Fibroblast of lung (primary cell): ENCODE measurements at regions not wholly inside any gene's neighbourhood (a gene's known extent, or its start where the extent isn't known, plus 50 kb on each side); places are given as distances from the start of the nearest gene placed in this dataset.

Experiments
- DNase-seq, 2 donors: peaks; one replicate each; pipeline versions ENCODE4 v3.0.0 to v3.0.0-alpha.2; 2010; ENCODE audit warnings: low read depth in 2 of 2
- H2AFZ ChIP-seq: 2 replicates; pipeline ENCODE4 v1.5.1; 2012; ENCODE audit warnings: low read length, control low read depth, inconsistent platforms
- H3K27ac ChIP-seq: 2 replicates; pipeline ENCODE4 v1.5.1; 2011; ENCODE audit warnings: low read length, control low read depth; ENCODE audit not compliant: insufficient read depth
- H3K27me3 ChIP-seq: 2 replicates; pipeline ENCODE4 v1.5.1; 2011; ENCODE audit warnings: mild to moderate bottlenecking, low read length; ENCODE audit not compliant: control insufficient read depth, insufficient read depth
- H3K36me3 ChIP-seq: 2 replicates; pipeline ENCODE4 v1.5.1; 2011; ENCODE audit warnings: low read length; ENCODE audit not compliant: control insufficient read depth, insufficient read depth
- H3K4me1 ChIP-seq: 2 replicates; pipeline ENCODE4 v1.5.1; 2011; ENCODE audit warnings: low read length; ENCODE audit not compliant: control insufficient read depth, insufficient read depth; ENCODE audit errors: extremely low read depth
- H3K4me2 ChIP-seq: 2 replicates; pipeline ENCODE4 v1.5.1; 2011; ENCODE audit warnings: low read length, control low read depth; ENCODE audit not compliant: insufficient read depth; ENCODE audit errors: extremely low read depth
- H3K4me3 ChIP-seq, 4 experiments: fragments of 200-600 bp in 1 of 4; sonication (generic) in 1 of 4; replicated peaks in 1 of 4; 2 replicates each; pipeline ENCODE4 v1.5.1; 2011 to 2016; ENCODE audit warnings: low read length in 4 of 4, low read depth in 3 of 4, mild to moderate bottlenecking in 3 of 4, control low read depth in 2 of 4, inconsistent platforms in 1 of 4, mixed read lengths in 1 of 4; ENCODE audit not compliant: insufficient read depth in 1 of 4; ENCODE audit errors: control extremely low read depth in 1 of 4
- H3K79me2 ChIP-seq: 2 replicates; pipeline ENCODE4 v1.5.1; 2012; ENCODE audit warnings: mild to moderate bottlenecking, low read length, inconsistent platforms; ENCODE audit not compliant: control insufficient read depth, insufficient read depth
- H3K9ac ChIP-seq: 2 replicates; pipeline ENCODE4 v1.5.1; 2011; ENCODE audit warnings: mild to moderate bottlenecking, low read length, control low read depth; ENCODE audit not compliant: insufficient read depth
- H3K9me3 ChIP-seq: 2 replicates; pipeline ENCODE4 v1.5.1; 2012; ENCODE audit warnings: low read depth, low read length; ENCODE audit not compliant: control insufficient read depth, insufficient read depth
- H4K20me1 ChIP-seq: 2 replicates; pipeline ENCODE4 v1.5.1; 2011; ENCODE audit warnings: low read length; ENCODE audit not compliant: control insufficient read depth, insufficient read depth; ENCODE audit errors: extremely low read depth
- EZH2 ChIP-seq: IDR thresholded peaks from 2 replicates; pipeline ENCODE4 v1.5.1; 2012; ENCODE audit warnings: low read length, control low read depth, mild to moderate bottlenecking; ENCODE audit errors: missing control alignments
- TF ChIP-seq, protein P1 (sequence below), 2 donors: IDR thresholded peaks in 1 of 2; conservative IDR thresholded peaks in 1 of 2; 1 replicate in 1 of 2; 2 replicates in 1 of 2; pipeline ENCODE4 v1.5.1; 2011 to 2012; ENCODE audit warnings: low read length in 2 of 2, control low read depth in 1 of 2, inconsistent platforms in 1 of 2, low read depth in 1 of 2, mild to moderate bottlenecking in 1 of 2

DNA sequence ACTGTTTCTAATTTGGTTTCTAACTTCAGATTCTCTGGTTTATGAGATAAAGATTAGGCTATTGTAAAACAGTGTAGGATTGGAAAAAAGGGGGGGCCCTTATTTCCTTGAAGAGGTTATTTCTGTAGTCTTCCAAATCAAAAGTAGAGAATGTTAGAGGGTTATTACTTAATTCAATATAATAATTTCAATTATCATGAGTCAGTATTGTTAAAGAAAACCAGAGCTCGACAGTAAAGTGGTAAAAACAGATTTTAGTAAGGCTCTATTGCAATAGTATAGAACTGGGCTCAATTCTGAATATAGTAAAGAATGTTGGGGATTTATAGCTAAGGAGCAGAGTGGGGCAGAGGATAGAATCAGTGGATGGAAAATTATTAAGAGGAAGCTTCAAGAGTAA lies 140.0 kb downstream of the TANC2 start:
- no peaks in the 10 kb centered on the region for H3K79me2 ChIP-seq
- no peak for DNase-seq
- H3K4me2 ChIP-seq = no peak overlapping the region
- H3K27me3 ChIP-seq = no peaks in the 10 kb centered on the region
- no peaks in the 10 kb centered on the region for H4K20me1 ChIP-seq
- TF ChIP-seq, protein P1, sequence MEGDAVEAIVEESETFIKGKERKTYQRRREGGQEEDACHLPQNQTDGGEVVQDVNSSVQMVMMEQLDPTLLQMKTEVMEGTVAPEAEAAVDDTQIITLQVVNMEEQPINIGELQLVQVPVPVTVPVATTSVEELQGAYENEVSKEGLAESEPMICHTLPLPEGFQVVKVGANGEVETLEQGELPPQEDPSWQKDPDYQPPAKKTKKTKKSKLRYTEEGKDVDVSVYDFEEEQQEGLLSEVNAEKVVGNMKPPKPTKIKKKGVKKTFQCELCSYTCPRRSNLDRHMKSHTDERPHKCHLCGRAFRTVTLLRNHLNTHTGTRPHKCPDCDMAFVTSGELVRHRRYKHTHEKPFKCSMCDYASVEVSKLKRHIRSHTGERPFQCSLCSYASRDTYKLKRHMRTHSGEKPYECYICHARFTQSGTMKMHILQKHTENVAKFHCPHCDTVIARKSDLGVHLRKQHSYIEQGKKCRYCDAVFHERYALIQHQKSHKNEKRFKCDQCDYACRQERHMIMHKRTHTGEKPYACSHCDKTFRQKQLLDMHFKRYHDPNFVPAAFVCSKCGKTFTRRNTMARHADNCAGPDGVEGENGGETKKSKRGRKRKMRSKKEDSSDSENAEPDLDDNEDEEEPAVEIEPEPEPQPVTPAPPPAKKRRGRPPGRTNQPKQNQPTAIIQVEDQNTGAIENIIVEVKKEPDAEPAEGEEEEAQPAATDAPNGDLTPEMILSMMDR (conservative IDR thresholded peaks at IDR 0.05 in 1 of 2, IDR thresholded peaks at IDR 0.05 in 1 of 2; ENCODE audit: low read depth in 1 of 2, low read length in 2 of 2) = no peak
- TF ChIP-seq EZH2 = no peak
- H3K4me3 ChIP-seq = no peak overlapping the region
- H3K9ac ChIP-seq = no peak overlapping the region
- H3K36me3 ChIP-seq = no peaks in the 10 kb centered on the region
- no peak overlapping the region for H2AFZ ChIP-seq
- no peak overlapping the region for H3K27ac ChIP-seq
- H3K4me1 ChIP-seq = no peaks in the 10 kb centered on the region
- H3K9me3 ChIP-seq = no peaks in the 10 kb centered on the region

DNA sequence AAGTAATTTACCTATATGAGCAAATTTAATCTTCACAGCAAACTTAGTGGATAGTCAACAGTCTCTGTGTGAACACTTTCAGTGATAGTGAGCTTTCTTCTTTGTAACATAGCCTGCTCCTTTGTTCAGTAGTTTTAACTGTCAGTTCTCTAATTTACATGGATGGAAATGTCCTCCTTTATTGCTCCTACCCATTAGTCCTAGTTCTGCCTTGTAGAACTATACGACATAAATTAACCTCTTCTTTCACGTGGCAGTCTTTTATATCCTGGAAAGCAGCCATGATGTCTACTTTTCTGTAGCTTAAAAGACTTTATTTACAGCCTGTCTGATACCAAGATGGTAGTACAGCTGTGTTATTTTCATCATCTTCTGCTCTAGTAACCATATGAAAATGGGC lies 143.6 kb downstream of the TANC2 start:
- no peak for DNase-seq
- no peaks in the 10 kb centered on the region for H3K79me2 ChIP-seq

DNA sequence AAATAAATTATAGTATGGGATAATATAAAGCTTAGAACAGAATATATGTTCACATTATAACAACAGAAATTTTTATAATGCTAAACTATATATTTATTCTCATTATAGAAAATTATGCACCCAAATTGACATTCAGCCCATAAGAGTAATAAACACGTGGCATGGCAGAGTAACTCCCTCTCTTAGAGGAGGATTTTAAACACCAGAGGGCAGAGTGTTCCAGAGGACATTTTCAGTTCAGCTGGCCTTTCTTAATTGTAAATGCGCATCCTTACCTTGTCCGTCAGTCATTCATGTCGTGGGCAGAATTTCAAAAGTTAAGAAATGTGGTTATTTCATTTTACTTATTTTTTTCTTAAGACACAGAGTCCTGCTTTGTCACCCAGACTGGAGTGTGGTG lies 147.1 kb downstream of the TANC2 start:
- no peaks in the 10 kb centered on the region for H3K79me2 ChIP-seq
- no peak overlapping the region for H3K4me3 ChIP-seq
- H3K27ac ChIP-seq = no peak overlapping the region
- no peaks in the 10 kb centered on the region for H3K9me3 ChIP-seq
- no peak for TF ChIP-seq EZH2
- TF ChIP-seq, protein P1 (conservative IDR thresholded peaks at IDR 0.05 in 1 of 2, IDR thresholded peaks at IDR 0.05 in 1 of 2; ENCODE audit: low read depth in 1 of 2, low read length in 2 of 2) = peak; percentile 15 to 20
- no peak overlapping the region for H3K9ac ChIP-seq
- peak in 1 of 2 donors; percentile 21 for DNase-seq
- H3K27me3 ChIP-seq = no peaks in the 10 kb centered on the region
- no peak overlapping the region for H2AFZ ChIP-seq
- H3K4me2 ChIP-seq = no peak overlapping the region
- no peaks in the 10 kb centered on the region for H3K4me1 ChIP-seq
- H4K20me1 ChIP-seq = no peaks in the 10 kb centered on the region
- no peaks in the 10 kb centered on the region for H3K36me3 ChIP-seq

More for the DNA sequence above, 143.6 kb downstream of the TANC2 start:
- Histone ChIP-seq H3K27me3 (no peaks in the 10 kb centered on the region), H3K4me1 (no peaks in the 10 kb centered on the region), H3K27ac (no peak overlapping the region), H4K20me1 (no peaks in the 10 kb centered on the region), H3K4me2 (no peak overlapping the region), H2AFZ (no peak overlapping the region), H3K9me3 (no peaks in the 10 kb centered on the region), H3K36me3 (no peaks in the 10 kb centered on the region), H3K9ac (no peak overlapping the region), H3K4me3 (no peak overlapping the region)
- TF ChIP-seq EZH2 = no peak
- TF ChIP-seq, protein P1 (conservative IDR thresholded peaks at IDR 0.05 in 1 of 2, IDR thresholded peaks at IDR 0.05 in 1 of 2; ENCODE audit: low read depth in 1 of 2, low read length in 2 of 2) = no peak
